Hindlimb muscle (tissue), 1 donor: ENCODE measurements at regions not wholly inside any gene's neighbourhood (a gene's known extent, or its start where the extent isn't known, plus 50 kb on each side); places are given as distances from the start of the nearest gene placed in this dataset.

Experiments used
- DNase-seq: peaks from one replicate; pipeline ENCODE4 v3.0.0-alpha.2; 2013

- DNase-seq, result no peak
These were observed 70.2 kb upstream of the TEX51 start for GRCh38 chr2:126828491-126828890.

- no peak for DNase-seq
These were observed 67.3 kb upstream of the TEX51 start for GRCh38 chr2:126831234-126832005.

GRCh38 chr2:126832014-126832413, 66.7 kb upstream of the TEX51 start:
- no peak for DNase-seq

- no peak for DNase-seq
These were observed 65.9 kb upstream of the TEX51 start for GRCh38 chr2:126832757-126833156.

GRCh38 chr2:126834006-126834659, 64.6 kb upstream of the TEX51 start:
- DNase-seq, result no peak

GRCh38 chr2:126835261-126835660, 63.4 kb upstream of the TEX51 start:
- DNase-seq, result no peak

- no peak for DNase-seq
These were observed 62.9 kb upstream of the TEX51 start for GRCh38 chr2:126835831-126836230.

- no peak for DNase-seq
These were observed 61.7 kb upstream of the TEX51 start for GRCh38 chr2:126836761-126837679.

GRCh38 chr2:126837966-126838715, 60.5 kb upstream of the TEX51 start:
- peak; percentile 41 for DNase-seq

GRCh38 chr2:126838716-126838985, 60.0 kb upstream of the TEX51 start:
- DNase-seq, result no peak

- peak; percentile 37 for DNase-seq
These were observed 58.9 kb upstream of the TEX51 start for GRCh38 chr2:126839796-126840195.

- no peak for DNase-seq
These were observed 55.6 kb upstream of the TEX51 start for GRCh38 chr2:126843081-126843480.

- DNase-seq, result no peak
These were observed 52.4 kb upstream of the TEX51 start for GRCh38 chr2:126846241-126846640.
